HG03457 (cell line): ENCODE measurements at regions not wholly inside any gene's neighbourhood (a gene's known extent, or its start where the extent isn't known, plus 50 kb on each side); places are given as distances from the start of the nearest gene placed in this dataset.
"Not testable (repeated sequence)": the region's sequence is repeated elsewhere in the genome, so short reads cannot be mapped to it uniquely, and the experiment has no call there.

Experiments
- ATAC-seq: cut with Tn5 transposase; IDR thresholded peaks from one replicate; pipeline ENCODE4 v1.9.1; 2021; ENCODE audit warnings: moderate number of reproducible peaks; ENCODE audit not compliant: unreplicated experiment

DNA sequence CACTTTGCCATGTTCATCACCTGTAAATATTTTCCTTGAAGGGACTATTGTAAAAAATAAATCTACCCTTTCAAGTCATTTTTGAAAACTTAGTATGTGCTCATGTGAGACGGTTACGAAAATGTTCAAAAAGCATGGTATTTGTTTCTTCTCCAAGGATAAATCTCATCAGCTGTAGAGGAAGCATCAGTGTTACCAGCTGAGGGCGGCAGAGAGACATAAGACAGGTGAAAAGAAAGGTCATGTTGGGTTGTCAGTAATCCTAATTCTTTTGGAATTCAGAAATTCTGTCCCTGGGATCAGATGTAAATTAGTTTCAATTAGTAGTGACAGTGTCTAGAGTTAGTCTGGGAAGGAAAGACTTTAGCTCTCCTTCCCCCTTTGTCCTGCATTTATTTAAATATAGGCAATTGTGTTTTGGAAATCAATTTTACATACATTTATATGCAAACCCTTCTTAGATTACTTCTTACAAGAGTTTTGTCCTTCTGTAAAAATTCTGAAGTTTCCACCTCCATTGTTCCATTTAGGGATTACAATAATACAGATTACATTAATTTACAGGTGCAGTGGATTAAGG, 791.9 kb upstream of the CDH6 start:
- ATAC-seq = no peak

DNA sequence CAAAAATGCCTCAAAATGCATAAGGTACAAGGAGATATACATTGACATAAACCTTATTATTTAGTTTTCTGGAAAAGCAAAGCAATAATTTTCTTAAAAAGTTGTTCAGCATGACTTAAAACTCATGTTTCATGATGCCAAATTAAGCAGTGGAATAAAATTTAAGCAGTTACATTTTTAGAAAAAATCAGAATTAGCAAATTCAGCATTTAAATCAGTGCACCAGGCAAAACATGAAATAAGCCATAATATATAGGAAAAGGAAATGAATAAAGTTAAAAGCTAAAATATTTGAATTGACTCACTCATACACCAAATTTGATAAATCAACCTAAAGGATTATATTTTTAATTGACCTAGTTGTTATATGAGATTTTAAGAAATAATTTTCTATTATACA, 795.1 kb upstream of the CDH6 start:
- ATAC-seq = no peak

- ATAC-seq = no peak
These were observed 800.6 kb upstream of the CDH6 start for GRCh38 chr5:30392897-30393296.

DNA sequence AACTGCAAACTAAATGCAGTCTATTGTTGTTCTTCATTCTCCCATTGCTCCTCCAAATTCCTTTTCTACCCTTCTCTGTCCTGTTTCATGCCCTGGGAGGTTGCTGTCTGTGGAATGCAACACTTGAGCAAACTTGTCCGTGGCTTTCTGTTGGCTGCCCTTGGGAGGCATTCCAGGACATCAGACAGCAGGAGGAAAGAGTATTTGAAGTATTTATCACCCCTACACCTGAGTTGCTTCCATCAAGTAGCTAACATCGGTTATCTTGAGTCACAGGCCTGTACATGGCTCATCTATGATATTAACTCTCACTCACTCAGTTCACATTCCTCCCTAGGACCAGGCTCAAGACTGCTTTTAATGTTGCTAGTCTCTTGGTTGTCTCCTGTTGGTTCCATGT, 803.4 kb upstream of the CDH6 start:
- ATAC-seq = no peak

DNA sequence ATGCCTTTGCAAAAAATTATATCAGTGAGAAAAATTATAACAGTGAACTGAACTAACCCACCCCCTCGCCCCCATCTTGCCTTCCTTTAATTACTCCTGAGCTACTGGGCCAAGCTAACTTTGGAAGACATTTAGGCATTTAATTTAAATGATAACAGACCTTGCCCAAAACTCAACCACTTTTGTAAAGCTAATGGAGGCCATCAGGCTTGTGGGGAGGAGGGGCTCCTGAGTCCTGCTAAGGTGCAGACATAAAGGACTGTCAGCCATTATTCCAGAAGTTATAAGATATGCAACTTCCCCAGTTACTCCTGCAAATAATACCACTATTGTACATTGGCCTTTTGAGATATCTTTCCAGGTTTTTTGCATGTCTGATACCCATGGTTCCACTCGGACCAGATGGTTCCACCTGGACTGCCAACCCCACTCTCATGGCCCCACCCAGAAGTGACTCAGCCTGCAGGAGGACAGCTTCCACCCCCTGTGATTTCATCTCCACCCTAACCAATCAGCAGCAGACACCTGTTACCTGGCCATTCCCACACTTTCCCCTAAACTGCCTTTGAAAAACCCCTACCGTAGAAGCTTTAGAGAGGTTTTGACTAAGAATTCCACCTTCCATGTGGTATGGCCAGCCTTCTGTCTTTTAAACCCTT, 805.4 kb upstream of the CDH6 start:
- ATAC-seq = no peak

GRCh38 chr5:30385754-30386153, 807.7 kb upstream of the CDH6 start:
- ATAC-seq = no peak

GRCh38 chr5:30384171-30384570, 809.3 kb upstream of the CDH6 start:
- ATAC-seq = no peak

DNA sequence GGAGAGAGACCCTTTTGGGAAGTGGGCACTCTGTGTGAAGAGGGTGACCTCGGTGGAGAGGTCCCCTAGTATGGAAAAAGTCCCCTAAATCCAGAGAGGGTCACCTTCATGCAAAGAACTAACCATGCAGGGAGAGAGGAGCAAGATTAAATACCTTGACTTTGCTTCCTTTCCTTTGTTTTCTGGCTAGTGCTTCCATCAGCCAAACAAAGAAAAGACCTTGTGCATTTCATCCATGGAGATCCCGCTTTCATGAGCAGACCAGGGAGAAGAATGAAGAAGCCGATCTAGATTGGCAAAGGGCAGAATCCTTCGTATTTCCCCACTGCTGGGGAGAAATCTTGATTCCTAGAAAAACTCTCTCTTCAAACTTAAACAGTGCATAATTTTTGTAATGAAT, 813.3 kb upstream of the CDH6 start:
- no peak for ATAC-seq

DNA sequence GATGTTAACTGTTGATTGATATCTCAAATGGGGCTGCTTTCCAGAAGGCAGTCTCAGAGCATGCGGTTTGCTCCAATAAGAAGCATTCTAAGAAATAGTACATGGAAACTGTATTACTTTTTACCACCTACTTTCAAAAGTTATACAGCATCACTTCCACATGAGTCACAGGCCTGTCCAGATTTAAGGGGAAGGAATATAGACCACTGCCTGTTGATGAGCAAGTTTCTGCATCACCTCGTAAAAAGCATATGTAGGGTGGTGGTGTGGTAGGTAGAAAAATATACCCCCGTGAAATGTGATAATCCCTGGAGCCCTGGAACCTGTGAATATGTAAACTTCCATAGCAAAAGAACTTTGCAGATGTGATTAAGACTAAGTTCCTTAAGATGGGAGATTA, 816.6 kb upstream of the CDH6 start:
- ATAC-seq = no peak

DNA sequence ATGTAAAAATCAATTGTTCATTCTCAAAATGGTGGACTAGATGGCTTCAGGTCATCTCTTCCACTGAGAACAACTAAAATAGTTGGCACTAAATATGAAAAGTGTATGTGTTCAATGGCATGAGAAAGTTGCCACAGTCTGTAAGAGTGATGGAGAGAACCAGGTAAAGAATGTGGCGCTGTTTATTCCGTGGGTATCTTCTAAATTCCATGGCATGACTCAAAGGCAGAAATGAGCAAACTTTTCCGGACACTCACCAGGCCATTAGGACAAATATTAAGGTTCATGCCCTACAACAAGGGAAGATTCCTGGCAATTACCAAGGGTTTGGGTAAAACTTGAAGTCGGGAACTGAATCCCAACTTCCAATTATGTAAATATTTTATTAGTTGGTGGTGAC, 825.4 kb upstream of the CDH6 start:
- ATAC-seq = no peak

DNA sequence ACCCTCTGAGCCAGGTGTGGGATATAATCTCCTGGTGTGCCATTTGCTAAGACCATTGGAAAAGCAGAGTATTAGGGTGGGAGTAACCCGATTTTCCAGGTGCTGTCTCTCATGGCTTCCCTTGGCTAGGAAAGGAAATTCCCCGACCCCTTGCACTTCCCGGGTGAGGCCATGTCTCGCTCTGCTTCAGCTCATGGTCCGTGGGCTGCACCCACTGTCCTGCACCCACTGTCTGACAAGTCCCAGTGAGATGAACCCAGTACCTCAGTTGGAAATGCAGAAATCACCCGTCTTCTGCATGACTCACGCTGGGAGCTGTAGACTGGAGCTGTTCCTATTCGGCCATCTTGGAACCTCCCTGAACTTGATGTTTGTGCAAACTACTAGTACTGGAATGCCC, 828.5 kb upstream of the CDH6 start:
- ATAC-seq = not testable (repeated sequence)

DNA sequence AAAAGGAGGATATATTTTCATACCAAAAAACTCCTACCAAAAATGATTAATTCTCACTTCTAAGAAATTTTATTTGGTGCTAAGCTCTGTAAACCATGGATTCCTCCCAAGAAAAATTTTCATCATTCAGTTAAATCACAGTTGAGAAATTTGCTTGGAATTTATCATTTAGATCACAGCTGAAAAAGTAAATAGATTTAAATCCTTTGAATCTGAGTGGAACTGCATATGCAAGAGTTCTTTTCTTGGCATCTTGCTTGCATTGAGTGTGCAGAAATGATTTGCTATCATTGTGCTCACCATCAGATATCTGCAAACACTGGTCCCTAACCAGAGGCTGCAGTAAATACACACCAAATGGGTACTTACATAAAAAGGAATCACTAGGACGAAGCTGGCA, 836.1 kb upstream of the CDH6 start:
- ATAC-seq = no peak

- ATAC-seq = no peak
These were observed 837.8 kb upstream of the CDH6 start for GRCh38 chr5:30355675-30356074.

DNA sequence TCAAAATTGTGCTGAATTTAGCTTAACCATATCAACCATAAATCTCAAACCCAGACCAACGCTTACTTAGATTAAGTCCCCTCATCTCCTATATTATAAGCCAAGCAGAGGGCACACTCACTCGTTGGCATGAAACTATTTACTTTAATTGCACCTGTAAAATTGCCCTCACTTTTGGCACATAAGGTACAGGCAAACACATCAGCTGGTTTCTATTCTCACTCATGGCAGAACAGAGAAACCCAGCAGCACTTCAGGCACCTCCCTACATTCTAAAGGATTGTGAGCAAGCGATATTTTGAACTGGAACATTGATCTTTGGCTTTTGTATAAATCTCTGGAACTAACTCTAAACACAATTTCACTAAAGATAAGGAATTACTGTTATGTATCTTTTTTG, 845.6 kb upstream of the CDH6 start:
- no peak for ATAC-seq

GRCh38 chr5:30345539-30346345, 847.7 kb upstream of the CDH6 start:
- ATAC-seq = not testable (repeated sequence)

GRCh38 chr5:30343707-30344106, 849.8 kb upstream of the CDH6 start:
- ATAC-seq = no peak

DNA sequence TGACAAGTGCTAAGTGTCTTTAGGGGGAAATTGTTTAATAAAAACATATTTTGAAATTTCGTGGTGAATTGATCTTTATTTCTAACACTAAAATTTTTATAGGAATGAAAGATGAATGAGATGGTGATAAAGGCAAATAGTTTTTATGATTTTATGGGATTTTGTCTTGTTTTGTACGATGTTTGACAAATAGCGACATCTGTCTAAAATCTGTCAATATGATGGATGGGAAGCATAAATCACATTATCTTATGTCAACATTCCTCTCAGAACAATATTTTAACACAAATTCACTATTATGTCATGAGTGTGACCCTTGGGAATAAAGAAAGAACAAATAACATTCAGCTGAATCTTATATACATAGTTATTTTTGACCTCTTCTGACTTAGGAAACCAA, 852.0 kb upstream of the CDH6 start:
- ATAC-seq = no peak

DNA sequence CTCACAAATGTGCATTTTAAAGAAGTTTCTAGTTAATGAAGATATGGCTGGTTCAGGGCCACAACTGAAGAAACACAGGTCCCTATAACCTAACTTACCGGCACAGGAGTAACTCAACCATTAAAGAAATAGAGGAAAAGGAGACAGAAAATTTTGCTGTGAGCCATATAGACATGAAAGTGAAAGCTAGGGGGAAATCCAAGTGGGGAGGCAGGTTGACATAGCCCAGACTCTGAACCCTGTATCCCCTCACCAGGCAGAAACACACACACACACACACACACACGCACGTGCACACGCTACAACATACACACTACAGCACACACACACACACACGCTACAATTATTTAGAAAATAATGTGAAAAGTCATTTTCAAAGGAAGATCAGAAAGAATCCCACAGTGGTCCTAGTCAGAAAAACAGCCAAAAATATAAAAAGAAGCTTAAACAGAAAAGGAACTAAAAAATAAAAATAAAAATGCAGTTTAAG, 856.4 kb upstream of the CDH6 start:
- no peak for ATAC-seq

DNA sequence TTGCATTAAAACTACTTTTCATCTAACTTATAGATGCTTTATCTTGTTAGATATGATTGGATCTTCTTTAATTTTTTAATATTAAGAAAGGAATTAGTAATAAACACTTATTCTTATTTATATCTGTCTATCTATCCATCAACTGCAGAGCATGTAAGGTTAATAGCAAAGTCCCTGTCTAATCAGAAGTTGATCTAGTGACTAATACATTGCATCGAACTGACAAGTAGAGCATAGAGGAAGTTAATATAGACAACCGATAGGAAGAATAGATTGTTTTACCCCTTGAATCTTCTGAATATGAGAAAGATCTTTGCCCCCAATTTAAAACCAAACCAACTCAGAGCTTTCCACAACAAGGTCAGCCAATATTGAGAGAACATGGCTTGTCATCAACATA, 862.0 kb upstream of the CDH6 start:
- ATAC-seq = no peak

DNA sequence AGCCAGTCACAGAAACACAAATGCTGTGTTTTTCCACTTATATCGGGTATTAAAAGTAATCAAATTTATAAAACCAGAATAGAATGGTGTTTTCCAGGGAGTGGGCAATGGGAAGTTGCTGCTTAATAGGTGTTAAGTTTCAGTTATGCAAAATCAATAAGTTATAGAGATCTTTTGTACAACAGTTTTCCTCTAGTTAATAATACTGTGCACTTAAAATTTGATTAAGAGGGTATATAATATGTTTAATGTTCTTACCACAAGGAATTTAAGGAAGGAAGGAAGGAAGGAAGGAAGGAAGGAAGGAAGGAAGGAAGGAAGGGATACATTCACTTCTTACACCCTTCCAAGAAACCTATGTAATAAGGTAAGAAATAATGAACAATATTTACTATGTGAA, 867.7 kb upstream of the CDH6 start:
- ATAC-seq = no peak

DNA sequence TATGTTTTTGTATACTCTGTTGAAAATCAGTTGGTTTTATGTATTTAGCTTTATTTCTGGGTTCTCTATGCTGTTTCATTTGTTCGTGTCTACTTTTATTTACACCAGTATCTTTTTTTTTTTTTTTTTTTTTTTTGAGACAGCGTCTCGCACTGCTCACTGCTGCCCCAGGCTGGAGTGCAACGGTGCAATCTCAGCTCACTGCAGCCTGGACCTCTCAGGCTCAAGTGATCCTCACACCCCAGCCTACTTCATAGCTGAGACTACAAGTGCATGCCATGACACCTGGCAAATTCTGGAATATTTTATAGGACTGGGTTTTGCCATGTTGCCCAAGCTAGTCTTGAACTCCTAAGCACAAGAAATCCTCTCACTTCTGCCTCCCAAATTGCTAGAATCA, 869.4 kb upstream of the CDH6 start:
- ATAC-seq = no peak

GRCh38 chr5:30287890-30288289, 905.6 kb upstream of the CDH6 start:
- no peak for ATAC-seq
